ENCODE measurements at regions not wholly inside any gene's neighbourhood (a gene's known extent, or its start where the extent isn't known, plus 50 kb on each side); places are given as distances from the start of the nearest gene placed in this dataset.

GRCh38 chr16:65666132-65666941 is 544.5 kb upstream of the CDH11 start (continued):
- TF ChIP-seq ZNF569 (CRISPR knock-in tag; IDR thresholded peaks at IDR 0.05; ENCODE audit: borderline replicate concordance) (no peak), AHDC1 (CRISPR knock-in tag; IDR thresholded peaks at IDR 0.05; ENCODE audit: borderline replicate concordance) (peak; percentile 14; the same call in 1 of the 2 replicates), ADNP (CRISPR knock-in tag; IDR thresholded peaks at IDR 0.05) (peak; percentile 45; the same call in 1 of the 2 replicates), SOX6 (IDR thresholded peaks at IDR 0.05) (no peak), SOX6 (CRISPR knock-in tag; IDR thresholded peaks at IDR 0.05) (0 out of 2 replicates have a peak, but pooled peaks have one; percentile 23), LCORL (IDR thresholded peaks at IDR 0.05) (no peak), LCORL (CRISPR knock-in tag; IDR thresholded peaks at IDR 0.05) (peak; percentile 53; the same call in 1 of the 2 replicates), MAX (IDR thresholded peaks at IDR 0.05) (no peak), ZNF205 (CRISPR knock-in tag; IDR thresholded peaks at IDR 0.05) (peak; percentile 99), CHD4 (IDR thresholded peaks at IDR 0.05; ENCODE audit: borderline replicate concordance, low read length) (peak; percentile 80; the same call in 1 of the 2 replicates), ZNF629 (CRISPR knock-in tag; conservative IDR thresholded peaks at IDR 0.05) (peak; percentile 96), TRIM24 (CRISPR knock-in tag; IDR thresholded peaks at IDR 0.05) (no peak), BHLHE40 (IDR thresholded peaks at IDR 0.05; ENCODE audit: low read length) (0 out of 2 replicates have a peak, but pooled peaks have one; percentile 33), NCOR1 (IDR thresholded peaks at IDR 0.05; ENCODE audit: borderline replicate concordance, low read length) (peak; percentile 34; the same call in 1 of the 2 replicates), FOXP1 (IDR thresholded peaks at IDR 0.05) (no peak), FOXP1 (CRISPR knock-in tag; IDR thresholded peaks at IDR 0.05) (0 out of 2 replicates have a peak, but pooled peaks have one; percentile 11), SOX5 (CRISPR knock-in tag; IDR thresholded peaks at IDR 0.05; ENCODE audit: borderline replicate concordance) (peak; percentile 43; the same call in 1 of the 2 replicates), MXD4 (CRISPR knock-in tag; IDR thresholded peaks at IDR 0.05) (no peak), ZEB1 (IDR thresholded peaks at IDR 0.05; ENCODE audit: insufficient replicate concordance, low read depth) (peak; percentile 58), REST (IDR thresholded peaks at IDR 0.05; ENCODE audit: borderline replicate concordance in 1 of 2, low read depth in 1 of 2, low read length in 2 of 2) (no peak), TSC22D2 (CRISPR knock-in tag; IDR thresholded peaks at IDR 0.05; ENCODE audit: borderline replicate concordance) (no peak)
